Stimulated activated naive B cell treated with anti-CD40 and anti-IgM and Interleukin-4, amounts not matched to agents 10 μg/mL and 1 μg/mL and 100 μg/mL, for 72 hours (primary cell): ENCODE measurements at regions not wholly inside any gene's neighbourhood (a gene's known extent, or its start where the extent isn't known, plus 50 kb on each side); places are given as distances from the start of the nearest gene placed in this dataset.

Source experiments
- ATAC-seq, 2 donors: fragments of 150-1000 bp; cut with Tn5 transposase; replicated peaks; 2 replicates each; pipeline ENCODE4 v1.10.0; 2021; ENCODE audit warnings: moderate library complexity in 1 of 2
- DNase-seq: peaks from one replicate; pipeline ENCODE4 v3.0.0; 2021
- H3K27ac Mint-ChIP-seq: one replicate; pipeline ENCODE4 v1.8.0; 2022; ENCODE audit warnings: mild to moderate bottlenecking, mixed read lengths
- H3K27me3 Mint-ChIP-seq, 2 donors: one replicate each; pipeline ENCODE4 v1.8.0; 2022; ENCODE audit warnings: mixed read lengths in 2 of 2
- H3K36me3 Mint-ChIP-seq, 2 donors: one replicate each; pipeline ENCODE4 v1.8.0; 2022; ENCODE audit warnings: mixed read lengths in 2 of 2, mild to moderate bottlenecking in 1 of 2
- H3K4me1 Mint-ChIP-seq, 2 donors: one replicate each; pipeline ENCODE4 v1.8.0; 2022; ENCODE audit warnings: mixed read lengths in 2 of 2, mild to moderate bottlenecking in 1 of 2
- H3K4me3 Mint-ChIP-seq, 2 donors: one replicate each; pipeline ENCODE4 v1.8.0; 2022; ENCODE audit warnings: mild to moderate bottlenecking in 2 of 2, mixed read lengths in 2 of 2, moderate library complexity in 1 of 2
- H3K9me3 Mint-ChIP-seq, 2 donors: one replicate each; pipeline ENCODE4 v1.8.0; 2022; ENCODE audit warnings: mixed read lengths in 2 of 2, mild to moderate bottlenecking in 1 of 2

GRCh38 chr5:103851091-103851490 lies 288.5 kb upstream of the NUDT12 start:
- DNase-seq (no peak), ATAC-seq (no peak)
- Mint-ChIP-seq H3K4me3 (no peak overlapping the region), H3K27ac (no peak overlapping the region), H3K27me3 (no peaks in the 10 kb centered on the region), H3K4me1 (no peaks in the 10 kb centered on the region), H3K9me3 (peaks cover 0 to 2% of the 10 kb centered on the region in 2 donors), H3K36me3 (no peaks in the 10 kb centered on the region)

- ATAC-seq, result no peak
- no peak overlapping the region for H3K4me3 Mint-ChIP-seq
- H3K27ac Mint-ChIP-seq, result no peak overlapping the region
- no peak for DNase-seq
- no peaks in the 10 kb centered on the region for H3K36me3 Mint-ChIP-seq
- no peaks in the 10 kb centered on the region for H3K4me1 Mint-ChIP-seq
- no peaks in the 10 kb centered on the region for H3K27me3 Mint-ChIP-seq
- peaks cover 0 to 2% of the 10 kb centered on the region in 2 donors for H3K9me3 Mint-ChIP-seq
These were observed 287.3 kb upstream of the NUDT12 start for GRCh38 chr5:103849934-103850333.

GRCh38 chr5:103847060-103847459 lies 284.5 kb upstream of the NUDT12 start:
- ATAC-seq (no peak), DNase-seq (no peak)
- Mint-ChIP-seq H3K27me3 (no peaks in the 10 kb centered on the region), H3K27ac (no peak overlapping the region), H3K4me3 (no peak overlapping the region), H3K4me1 (no peaks in the 10 kb centered on the region), H3K9me3 (peaks cover 0 to 1% of the 10 kb centered on the region in 2 donors), H3K36me3 (no peaks in the 10 kb centered on the region)

GRCh38 chr5:103842936-103843335 lies 280.3 kb upstream of the NUDT12 start:
- DNase-seq, result no peak
- no peak overlapping the region for H3K4me3 Mint-ChIP-seq
- ATAC-seq, result no peak
- peaks cover 3 to 5% of the 10 kb centered on the region in 2 donors for H3K9me3 Mint-ChIP-seq
- no peaks in the 10 kb centered on the region for H3K4me1 Mint-ChIP-seq
- H3K27me3 Mint-ChIP-seq, result no peaks in the 10 kb centered on the region
- no peaks in the 10 kb centered on the region for H3K36me3 Mint-ChIP-seq
- H3K27ac Mint-ChIP-seq, result no peak overlapping the region

GRCh38 chr5:103840600-103840999 lies 278.0 kb upstream of the NUDT12 start:
- no peak for ATAC-seq
- H3K27me3 Mint-ChIP-seq, result no peaks in the 10 kb centered on the region
- H3K4me1 Mint-ChIP-seq, result no peaks in the 10 kb centered on the region
- DNase-seq, result no peak
- peaks cover 3 to 5% of the 10 kb centered on the region in 2 donors for H3K9me3 Mint-ChIP-seq
- H3K4me3 Mint-ChIP-seq, result no peak overlapping the region
- no peak overlapping the region for H3K27ac Mint-ChIP-seq
- H3K36me3 Mint-ChIP-seq, result no peaks in the 10 kb centered on the region

GRCh38 chr5:103834216-103834615 lies 271.6 kb upstream of the NUDT12 start:
- H3K9me3 Mint-ChIP-seq, result peaks cover 0 to 2% of the 10 kb centered on the region in 2 donors
- no peak overlapping the region for H3K4me3 Mint-ChIP-seq
- no peaks in the 10 kb centered on the region for H3K4me1 Mint-ChIP-seq
- DNase-seq (no peak), ATAC-seq (no peak)
- no peaks in the 10 kb centered on the region for H3K27me3 Mint-ChIP-seq
- no peaks in the 10 kb centered on the region for H3K36me3 Mint-ChIP-seq
- H3K27ac Mint-ChIP-seq, result no peak overlapping the region

- no peaks in the 10 kb centered on the region for H3K4me1 Mint-ChIP-seq
- H3K9me3 Mint-ChIP-seq, result peaks cover 0 to 1% of the 10 kb centered on the region in 2 donors
These were observed 267.0 kb upstream of the NUDT12 start for GRCh38 chr5:103829585-103829984.

GRCh38 chr5:103827976-103828375 lies 265.4 kb upstream of the NUDT12 start:
- ATAC-seq, result no peak
- no peak overlapping the region for H3K4me3 Mint-ChIP-seq
- H3K27me3 Mint-ChIP-seq, result no peaks in the 10 kb centered on the region
- H3K36me3 Mint-ChIP-seq, result no peaks in the 10 kb centered on the region
- H3K27ac Mint-ChIP-seq, result no peak overlapping the region
- peaks cover 0 to 1% of the 10 kb centered on the region in 2 donors for H3K9me3 Mint-ChIP-seq
- no peaks in the 10 kb centered on the region for H3K4me1 Mint-ChIP-seq
- no peak for DNase-seq

More at GRCh38 chr5:103829585-103829984, 267.0 kb upstream of the NUDT12 start:
- Mint-ChIP-seq H3K27ac (no peak overlapping the region), H3K4me3 (no peak overlapping the region), H3K36me3 (no peaks in the 10 kb centered on the region), H3K27me3 (no peaks in the 10 kb centered on the region)
- DNase-seq (no peak), ATAC-seq (no peak)

GRCh38 chr5:103821361-103821760 lies 258.8 kb upstream of the NUDT12 start:
- no peaks in the 10 kb centered on the region for H3K4me1 Mint-ChIP-seq
- DNase-seq, result no peak

GRCh38 chr5:103808464-103809106 lies 246.0 kb upstream of the NUDT12 start:
- Mint-ChIP-seq H3K4me1 (no peaks in the 10 kb centered on the region), H3K27ac (no peak overlapping the region), H3K27me3 (no peaks in the 10 kb centered on the region), H3K9me3 (peaks cover 0 to 5% of the 10 kb centered on the region in 2 donors), H3K36me3 (no peaks in the 10 kb centered on the region), H3K4me3 (no peak overlapping the region)
- peak; percentile 61 to 68 for ATAC-seq
- no peak for DNase-seq

More at GRCh38 chr5:103821361-103821760, 258.8 kb upstream of the NUDT12 start:
- ATAC-seq, result no peak
- no peak overlapping the region for H3K27ac Mint-ChIP-seq
- H3K9me3 Mint-ChIP-seq, result no peaks in the 10 kb centered on the region
- H3K4me3 Mint-ChIP-seq, result no peak overlapping the region
- H3K36me3 Mint-ChIP-seq, result no peaks in the 10 kb centered on the region
- no peaks in the 10 kb centered on the region for H3K27me3 Mint-ChIP-seq

GRCh38 chr5:103804711-103805110 lies 242.1 kb upstream of the NUDT12 start:
- ATAC-seq (no peak), DNase-seq (no peak)
- Mint-ChIP-seq H3K4me1 (no peaks in the 10 kb centered on the region), H3K27me3 (no peaks in the 10 kb centered on the region), H3K27ac (no peak overlapping the region), H3K4me3 (no peak overlapping the region), H3K36me3 (no peaks in the 10 kb centered on the region), H3K9me3 (peaks cover 0 to 5% of the 10 kb centered on the region in 2 donors)

GRCh38 chr5:103801681-103802080 lies 239.1 kb upstream of the NUDT12 start:
- H3K4me1 Mint-ChIP-seq, result no peaks in the 10 kb centered on the region
- H3K4me3 Mint-ChIP-seq, result no peak overlapping the region
- no peak for DNase-seq
- peaks cover 3 to 5% of the 10 kb centered on the region in 2 donors for H3K9me3 Mint-ChIP-seq
- ATAC-seq, result no peak
- H3K36me3 Mint-ChIP-seq, result no peaks in the 10 kb centered on the region
- H3K27ac Mint-ChIP-seq, result no peak overlapping the region
- no peaks in the 10 kb centered on the region for H3K27me3 Mint-ChIP-seq

GRCh38 chr5:103800741-103801495 lies 238.3 kb upstream of the NUDT12 start:
- H3K9me3 Mint-ChIP-seq, result peaks cover 3 to 4% of the 10 kb centered on the region in 2 donors

GRCh38 chr5:103793595-103794182 lies 231.1 kb upstream of the NUDT12 start:
- no peak overlapping the region for H3K4me3 Mint-ChIP-seq
- peaks cover 0 to 4% of the 10 kb centered on the region in 2 donors for H3K36me3 Mint-ChIP-seq
- H3K27ac Mint-ChIP-seq, result no peak overlapping the region
- no peaks in the 10 kb centered on the region for H3K27me3 Mint-ChIP-seq
- ATAC-seq (no peak), DNase-seq (no peak)
- H3K4me1 Mint-ChIP-seq, result no peaks in the 10 kb centered on the region
- H3K9me3 Mint-ChIP-seq, result peaks cover 18 to 21% of the 10 kb centered on the region in 2 donors

More at GRCh38 chr5:103800741-103801495, 238.3 kb upstream of the NUDT12 start:
- Mint-ChIP-seq H3K27ac (no peak overlapping the region), H3K4me1 (no peaks in the 10 kb centered on the region), H3K36me3 (no peaks in the 10 kb centered on the region), H3K27me3 (no peaks in the 10 kb centered on the region), H3K4me3 (no peak overlapping the region)
- ATAC-seq (no peak), DNase-seq (no peak)

GRCh38 chr5:103785569-103785968 lies 223.0 kb upstream of the NUDT12 start:
- ATAC-seq, result no peak
- Mint-ChIP-seq H3K27ac (no peak overlapping the region), H3K9me3 (peaks cover 5 to 7% of the 10 kb centered on the region in 2 donors), H3K4me3 (no peak overlapping the region), H3K36me3 (no peaks in the 10 kb centered on the region), H3K27me3 (no peaks in the 10 kb centered on the region), H3K4me1 (no peaks in the 10 kb centered on the region)
- no peak for DNase-seq
